Ishikawa (cell line): ENCODE measurements at regions not wholly inside any gene's neighbourhood (a gene's known extent, or its start where the extent isn't known, plus 50 kb on each side); places are given as distances from the start of the nearest gene placed in this dataset.
A peak's percentile ranks its signal among the peaks of the same experiment; 100 is the strongest.

Experiments used
- CEBPB ChIP-seq: IDR thresholded peaks from 2 replicates; pipeline ENCODE4 v1.6.1; 2012
- CREB1 ChIP-seq: IDR thresholded peaks from 2 replicates; pipeline ENCODE4 v1.6.1; 2012; ENCODE audit warnings: low read depth
- EGR1 ChIP-seq: IDR thresholded peaks from 2 replicates; pipeline ENCODE4 v1.6.1; 2012
- EP300 ChIP-seq: IDR thresholded peaks from 2 replicates; pipeline ENCODE4 v1.6.1; 2012; ENCODE audit warnings: borderline replicate concordance
- FOXM1 ChIP-seq: IDR thresholded peaks from 2 replicates; pipeline ENCODE4 v1.6.1; 2012; ENCODE audit warnings: low read depth, borderline replicate concordance
- NFIC ChIP-seq: IDR thresholded peaks from 2 replicates; pipeline ENCODE4 v1.6.1; 2012
- RAD21 ChIP-seq: IDR thresholded peaks from 2 replicates; pipeline ENCODE4 v1.6.1; 2012; ENCODE audit warnings: low read depth
- TAF1 ChIP-seq: IDR thresholded peaks from 2 replicates; pipeline ENCODE4 v1.6.1; 2012; ENCODE audit warnings: low read depth, mild to moderate bottlenecking
- TCF12 ChIP-seq: IDR thresholded peaks from 2 replicates; pipeline ENCODE4 v1.6.1; 2012; ENCODE audit warnings: low read depth
- TEAD4 ChIP-seq: IDR thresholded peaks from 2 replicates; pipeline ENCODE4 v1.6.1; 2012
- YY1 ChIP-seq: IDR thresholded peaks from 2 replicates; pipeline ENCODE4 v1.6.1; 2012; ENCODE audit warnings: low read depth
- ZBTB7A ChIP-seq: IDR thresholded peaks from 2 replicates; pipeline ENCODE4 v1.6.1; 2012; ENCODE audit warnings: low read depth
- TF ChIP-seq, protein P1 (sequence below): IDR thresholded peaks from 2 replicates; pipeline ENCODE4 v1.6.1; 2012; ENCODE audit warnings: low read depth, mild to moderate bottlenecking
- TF ChIP-seq, protein P2 (sequence below): IDR thresholded peaks from 2 replicates; pipeline ENCODE4 v1.6.1; 2012
- TF ChIP-seq, protein P3 (sequence below): IDR thresholded peaks from 2 replicates; pipeline ENCODE4 v1.6.1; 2012

DNA sequence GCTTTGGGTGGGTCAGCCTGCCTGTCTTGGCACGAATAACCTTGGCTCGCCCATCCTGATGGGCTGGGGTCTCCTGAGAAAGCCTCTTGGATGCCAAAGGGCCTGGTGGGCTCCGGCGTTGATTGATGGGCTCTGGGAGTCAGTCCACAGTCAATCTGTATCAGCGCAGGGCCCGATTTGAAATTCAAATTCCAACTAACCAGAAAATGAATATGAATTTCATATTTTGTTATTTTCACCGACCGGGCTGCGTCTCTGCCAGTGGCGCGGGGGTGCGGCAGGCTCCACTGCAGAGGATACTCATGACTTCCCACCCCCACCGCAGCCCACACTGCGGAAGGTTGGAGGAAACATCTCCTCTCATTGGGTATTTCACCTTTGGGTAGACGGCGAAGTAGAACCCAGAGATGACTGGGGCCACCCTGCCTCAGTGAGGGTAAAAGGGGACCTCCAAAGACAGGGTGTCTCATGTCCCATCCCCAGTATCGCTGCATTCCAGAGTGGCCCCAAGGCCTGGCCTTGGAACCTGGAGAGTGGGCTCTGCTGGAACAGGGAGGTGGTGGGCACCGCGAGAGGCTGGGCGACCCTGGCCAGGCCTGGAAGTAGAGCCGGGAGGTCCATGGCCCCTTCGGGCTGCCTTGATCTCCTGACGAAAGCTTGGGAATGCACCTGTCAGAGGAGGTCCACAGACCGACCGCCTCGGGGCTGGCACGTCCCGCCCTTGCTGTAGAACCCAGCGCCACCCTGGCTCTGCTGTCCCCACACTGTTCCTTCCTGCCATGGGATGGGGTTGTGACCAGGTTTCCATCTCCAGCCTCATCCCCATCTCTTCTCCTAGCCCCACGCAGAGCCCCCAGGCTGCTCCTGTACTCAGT, 54.8 kb upstream of the SORCS2 start:
- TF ChIP-seq TAF1 (no peak), NFIC (no peak), CREB1 (no peak), TEAD4 (no peak), EGR1 (no peak), YY1 (no peak), RAD21 (no peak), TCF12 (no peak), EP300 (no peak)
- TF ChIP-seq, protein P1, sequence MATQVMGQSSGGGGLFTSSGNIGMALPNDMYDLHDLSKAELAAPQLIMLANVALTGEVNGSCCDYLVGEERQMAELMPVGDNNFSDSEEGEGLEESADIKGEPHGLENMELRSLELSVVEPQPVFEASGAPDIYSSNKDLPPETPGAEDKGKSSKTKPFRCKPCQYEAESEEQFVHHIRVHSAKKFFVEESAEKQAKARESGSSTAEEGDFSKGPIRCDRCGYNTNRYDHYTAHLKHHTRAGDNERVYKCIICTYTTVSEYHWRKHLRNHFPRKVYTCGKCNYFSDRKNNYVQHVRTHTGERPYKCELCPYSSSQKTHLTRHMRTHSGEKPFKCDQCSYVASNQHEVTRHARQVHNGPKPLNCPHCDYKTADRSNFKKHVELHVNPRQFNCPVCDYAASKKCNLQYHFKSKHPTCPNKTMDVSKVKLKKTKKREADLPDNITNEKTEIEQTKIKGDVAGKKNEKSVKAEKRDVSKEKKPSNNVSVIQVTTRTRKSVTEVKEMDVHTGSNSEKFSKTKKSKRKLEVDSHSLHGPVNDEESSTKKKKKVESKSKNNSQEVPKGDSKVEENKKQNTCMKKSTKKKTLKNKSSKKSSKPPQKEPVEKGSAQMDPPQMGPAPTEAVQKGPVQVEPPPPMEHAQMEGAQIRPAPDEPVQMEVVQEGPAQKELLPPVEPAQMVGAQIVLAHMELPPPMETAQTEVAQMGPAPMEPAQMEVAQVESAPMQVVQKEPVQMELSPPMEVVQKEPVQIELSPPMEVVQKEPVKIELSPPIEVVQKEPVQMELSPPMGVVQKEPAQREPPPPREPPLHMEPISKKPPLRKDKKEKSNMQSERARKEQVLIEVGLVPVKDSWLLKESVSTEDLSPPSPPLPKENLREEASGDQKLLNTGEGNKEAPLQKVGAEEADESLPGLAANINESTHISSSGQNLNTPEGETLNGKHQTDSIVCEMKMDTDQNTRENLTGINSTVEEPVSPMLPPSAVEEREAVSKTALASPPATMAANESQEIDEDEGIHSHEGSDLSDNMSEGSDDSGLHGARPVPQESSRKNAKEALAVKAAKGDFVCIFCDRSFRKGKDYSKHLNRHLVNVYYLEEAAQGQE = no peak
- TF ChIP-seq, protein P2, sequence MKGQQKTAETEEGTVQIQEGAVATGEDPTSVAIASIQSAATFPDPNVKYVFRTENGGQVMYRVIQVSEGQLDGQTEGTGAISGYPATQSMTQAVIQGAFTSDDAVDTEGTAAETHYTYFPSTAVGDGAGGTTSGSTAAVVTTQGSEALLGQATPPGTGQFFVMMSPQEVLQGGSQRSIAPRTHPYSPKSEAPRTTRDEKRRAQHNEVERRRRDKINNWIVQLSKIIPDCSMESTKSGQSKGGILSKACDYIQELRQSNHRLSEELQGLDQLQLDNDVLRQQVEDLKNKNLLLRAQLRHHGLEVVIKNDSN = no peak

DNA sequence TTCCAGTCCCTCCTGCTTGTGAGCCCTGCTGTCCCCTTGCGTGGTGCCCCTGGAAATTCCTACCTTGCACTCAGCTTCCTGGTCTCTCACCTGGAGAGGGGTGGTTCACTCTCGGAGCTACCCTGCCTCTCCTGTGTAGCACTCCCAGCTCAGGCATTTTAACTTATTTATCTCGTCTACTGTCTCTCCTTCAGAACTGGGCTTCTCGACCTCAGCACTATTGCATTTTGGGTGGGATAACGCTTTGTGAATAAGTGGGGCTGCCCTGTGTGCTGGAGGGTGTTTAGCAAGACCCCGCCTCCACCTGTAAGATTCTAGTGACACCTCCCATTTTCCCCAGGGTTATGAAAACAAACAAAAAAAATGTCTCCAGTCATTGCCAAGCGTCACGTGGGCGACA, 56.0 kb upstream of the SORCS2 start:
- TF ChIP-seq, protein P2 = peak; percentile 64; the same call in 1 of the 2 replicates
- TF ChIP-seq, protein P1 = no peak
- no peak for TF ChIP-seq CEBPB
- no peak for TF ChIP-seq NFIC

DNA sequence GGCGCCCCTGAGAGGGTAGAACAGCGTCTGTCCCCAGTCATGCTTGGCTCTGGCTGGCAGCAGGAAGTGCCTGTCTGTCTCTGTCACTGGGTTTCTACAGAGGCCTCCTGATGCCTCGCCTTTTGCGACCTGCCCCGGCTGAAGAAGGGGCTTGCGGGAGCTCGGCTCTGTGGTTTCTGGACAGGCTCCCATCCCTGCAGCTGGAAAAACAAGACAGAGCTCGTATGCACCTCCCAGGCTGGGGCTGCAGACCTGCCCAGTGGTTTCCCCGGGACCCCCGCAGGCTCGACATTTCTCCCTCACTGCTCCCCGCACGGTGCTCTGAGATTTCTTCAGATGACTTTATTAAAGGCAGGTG, 57.0 kb upstream of the SORCS2 start:
- no peak for TF ChIP-seq FOXM1
- TF ChIP-seq, protein P1 = no peak
- TF ChIP-seq EP300 = no peak
- TF ChIP-seq TEAD4 = no peak
- TF ChIP-seq TCF12 = no peak
- TF ChIP-seq CEBPB = no peak
- TF ChIP-seq, protein P2 = no peak
- TF ChIP-seq YY1 = no peak
- no peak for TF ChIP-seq NFIC
- TF ChIP-seq, protein P3, sequence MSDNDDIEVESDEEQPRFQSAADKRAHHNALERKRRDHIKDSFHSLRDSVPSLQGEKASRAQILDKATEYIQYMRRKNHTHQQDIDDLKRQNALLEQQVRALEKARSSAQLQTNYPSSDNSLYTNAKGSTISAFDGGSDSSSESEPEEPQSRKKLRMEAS = no peak
- no peak for TF ChIP-seq CREB1
- no peak for TF ChIP-seq ZBTB7A
- no peak for TF ChIP-seq EGR1
- no peak for TF ChIP-seq RAD21
- TF ChIP-seq TAF1 = no peak

DNA sequence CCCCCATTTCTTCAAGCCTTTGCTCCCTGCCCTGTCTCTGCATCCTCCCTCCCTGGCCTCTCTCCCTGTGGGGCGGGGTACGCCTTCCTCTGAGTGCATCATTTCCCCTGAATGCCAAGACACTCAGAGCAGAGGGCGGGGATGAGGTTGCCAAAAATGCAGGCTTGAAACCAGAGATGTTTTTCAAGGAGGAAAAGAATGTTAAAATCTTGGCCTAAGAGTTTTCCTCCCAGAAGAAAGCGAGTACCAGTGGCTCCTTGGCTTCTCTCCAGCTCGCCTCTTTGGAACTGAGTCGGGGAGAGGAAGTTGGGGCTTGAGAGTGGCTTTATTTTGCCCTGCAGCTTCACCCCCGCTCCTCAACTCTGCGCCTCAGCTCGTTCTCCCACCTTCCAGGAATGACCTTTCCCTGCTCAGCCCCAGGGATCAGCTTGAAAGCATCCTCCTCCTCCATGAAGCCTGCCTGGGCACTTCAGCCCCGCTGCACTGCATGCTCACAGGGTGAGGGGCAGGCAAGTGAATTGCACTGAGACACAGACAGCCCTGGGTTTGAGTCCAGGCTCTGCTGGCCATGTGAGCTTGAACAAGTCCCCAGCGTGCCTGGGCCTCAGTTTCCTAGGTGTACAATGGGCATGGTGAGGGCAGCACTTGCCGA, 57.5 kb upstream of the SORCS2 start:
- TF ChIP-seq CEBPB = no peak
- TF ChIP-seq ZBTB7A = no peak
- no peak for TF ChIP-seq FOXM1
- no peak for TF ChIP-seq TEAD4
- TF ChIP-seq, protein P3 = no peak
- no peak for TF ChIP-seq RAD21
- no peak for TF ChIP-seq CREB1
- no peak for TF ChIP-seq NFIC
- TF ChIP-seq EGR1 = no peak
- no peak for TF ChIP-seq TCF12
- TF ChIP-seq, protein P2 = no peak
